K562 (cell line): ENCODE measurements at regions not wholly inside any gene's neighbourhood (a gene's known extent, or its start where the extent isn't known, plus 50 kb on each side); places are given as distances from the start of the nearest gene placed in this dataset.

Source experiments
- ELF2 ChIP-seq: fragments of 250-450 bp; sonication (Bioruptor Pico); IDR thresholded peaks from 2 replicates; pipeline ENCODE4 v1.5.0; 2021; ENCODE audit warnings: mild to moderate bottlenecking
- KHSRP ChIP-seq: fragments of 450-650 bp; IDR thresholded peaks from 2 replicates; pipeline ENCODE4 v1.6.1; 2017
- RBM17 ChIP-seq: fragments of 200-400 bp; formaldehyde crosslinking; IDR thresholded peaks from 2 replicates; pipeline ENCODE4 v1.6.1; 2017; ENCODE audit warnings: low read depth, mild to moderate bottlenecking, low read length, borderline replicate concordance
- TF ChIP-seq, protein P1 (sequence below): sonication (generic); formaldehyde crosslinking; IDR thresholded peaks from 2 replicates; pipeline ENCODE4 v1.8.0; 2022; ENCODE audit warnings: mild to moderate bottlenecking, missing genetic modification reagents
- TF ChIP-seq, protein P2 (sequence below): sonication (generic); formaldehyde crosslinking; IDR thresholded peaks from 2 replicates; pipeline ENCODE4 v1.8.0; 2023; ENCODE audit warnings: mild to moderate bottlenecking, missing genetic modification reagents
- TF ChIP-seq, protein P3 (sequence below): fragments of 450-650 bp; IDR thresholded peaks from 2 replicates; pipeline ENCODE4 v1.7.1; 2018; ENCODE audit warnings: mild to moderate bottlenecking, low read depth; ENCODE audit not compliant: partially characterized antibody
- TF ChIP-seq, protein P4 (sequence below), 2 experiments: fragments of 450-650 bp in 1 of 2; sonication (generic) in 1 of 2; formaldehyde crosslinking in 1 of 2; IDR thresholded peaks; 2 replicates each; pipeline versions ENCODE4 v1.7.1 to v1.9.0; 2016 to 2022; ENCODE audit warnings: inconsistent platforms in 1 of 2, mild to moderate bottlenecking in 1 of 2, missing genetic modification reagents in 1 of 2
- TF ChIP-seq, protein P5 (sequence below): sonication (generic); formaldehyde crosslinking; IDR thresholded peaks from 2 replicates; pipeline ENCODE4 v1.8.1; 2023; ENCODE audit warnings: mild to moderate bottlenecking, missing genetic modification reagents

DNA sequence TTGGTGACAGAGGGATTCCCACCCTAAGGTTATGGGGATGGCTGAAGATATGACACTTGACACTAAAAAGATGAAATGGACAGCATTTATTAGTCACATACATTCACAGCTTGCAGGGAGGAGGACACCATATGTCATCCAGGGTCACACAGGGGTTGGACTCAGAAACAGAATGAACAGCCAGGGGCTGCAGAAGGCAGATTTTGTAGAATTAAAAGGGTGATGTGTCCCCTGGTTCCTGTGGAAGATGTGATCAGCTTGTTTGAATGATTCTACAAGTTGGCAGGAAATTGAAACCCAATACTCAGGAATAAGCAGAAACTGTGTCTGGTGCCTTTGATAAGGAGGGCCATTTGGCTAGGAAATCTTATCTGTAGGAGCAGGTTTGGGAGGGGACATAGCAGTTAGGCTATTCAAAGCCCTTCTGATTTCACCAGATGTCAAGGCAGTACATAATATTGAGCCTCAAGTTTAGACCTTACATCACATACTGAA, 102.3 kb upstream of the GRIN3A start (continued):
- TF ChIP-seq, protein P1, sequence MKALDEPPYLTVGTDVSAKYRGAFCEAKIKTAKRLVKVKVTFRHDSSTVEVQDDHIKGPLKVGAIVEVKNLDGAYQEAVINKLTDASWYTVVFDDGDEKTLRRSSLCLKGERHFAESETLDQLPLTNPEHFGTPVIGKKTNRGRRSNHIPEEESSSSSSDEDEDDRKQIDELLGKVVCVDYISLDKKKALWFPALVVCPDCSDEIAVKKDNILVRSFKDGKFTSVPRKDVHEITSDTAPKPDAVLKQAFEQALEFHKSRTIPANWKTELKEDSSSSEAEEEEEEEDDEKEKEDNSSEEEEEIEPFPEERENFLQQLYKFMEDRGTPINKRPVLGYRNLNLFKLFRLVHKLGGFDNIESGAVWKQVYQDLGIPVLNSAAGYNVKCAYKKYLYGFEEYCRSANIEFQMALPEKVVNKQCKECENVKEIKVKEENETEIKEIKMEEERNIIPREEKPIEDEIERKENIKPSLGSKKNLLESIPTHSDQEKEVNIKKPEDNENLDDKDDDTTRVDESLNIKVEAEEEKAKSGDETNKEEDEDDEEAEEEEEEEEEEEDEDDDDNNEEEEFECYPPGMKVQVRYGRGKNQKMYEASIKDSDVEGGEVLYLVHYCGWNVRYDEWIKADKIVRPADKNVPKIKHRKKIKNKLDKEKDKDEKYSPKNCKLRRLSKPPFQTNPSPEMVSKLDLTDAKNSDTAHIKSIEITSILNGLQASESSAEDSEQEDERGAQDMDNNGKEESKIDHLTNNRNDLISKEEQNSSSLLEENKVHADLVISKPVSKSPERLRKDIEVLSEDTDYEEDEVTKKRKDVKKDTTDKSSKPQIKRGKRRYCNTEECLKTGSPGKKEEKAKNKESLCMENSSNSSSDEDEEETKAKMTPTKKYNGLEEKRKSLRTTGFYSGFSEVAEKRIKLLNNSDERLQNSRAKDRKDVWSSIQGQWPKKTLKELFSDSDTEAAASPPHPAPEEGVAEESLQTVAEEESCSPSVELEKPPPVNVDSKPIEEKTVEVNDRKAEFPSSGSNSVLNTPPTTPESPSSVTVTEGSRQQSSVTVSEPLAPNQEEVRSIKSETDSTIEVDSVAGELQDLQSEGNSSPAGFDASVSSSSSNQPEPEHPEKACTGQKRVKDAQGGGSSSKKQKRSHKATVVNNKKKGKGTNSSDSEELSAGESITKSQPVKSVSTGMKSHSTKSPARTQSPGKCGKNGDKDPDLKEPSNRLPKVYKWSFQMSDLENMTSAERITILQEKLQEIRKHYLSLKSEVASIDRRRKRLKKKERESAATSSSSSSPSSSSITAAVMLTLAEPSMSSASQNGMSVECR (CRISPR knock-in tag) = no peak
- no peak for TF ChIP-seq RBM17
- TF ChIP-seq, protein P2, sequence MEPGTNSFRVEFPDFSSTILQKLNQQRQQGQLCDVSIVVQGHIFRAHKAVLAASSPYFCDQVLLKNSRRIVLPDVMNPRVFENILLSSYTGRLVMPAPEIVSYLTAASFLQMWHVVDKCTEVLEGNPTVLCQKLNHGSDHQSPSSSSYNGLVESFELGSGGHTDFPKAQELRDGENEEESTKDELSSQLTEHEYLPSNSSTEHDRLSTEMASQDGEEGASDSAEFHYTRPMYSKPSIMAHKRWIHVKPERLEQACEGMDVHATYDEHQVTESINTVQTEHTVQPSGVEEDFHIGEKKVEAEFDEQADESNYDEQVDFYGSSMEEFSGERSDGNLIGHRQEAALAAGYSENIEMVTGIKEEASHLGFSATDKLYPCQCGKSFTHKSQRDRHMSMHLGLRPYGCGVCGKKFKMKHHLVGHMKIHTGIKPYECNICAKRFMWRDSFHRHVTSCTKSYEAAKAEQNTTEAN (CRISPR knock-in tag) = no peak
- TF ChIP-seq, protein P3, sequence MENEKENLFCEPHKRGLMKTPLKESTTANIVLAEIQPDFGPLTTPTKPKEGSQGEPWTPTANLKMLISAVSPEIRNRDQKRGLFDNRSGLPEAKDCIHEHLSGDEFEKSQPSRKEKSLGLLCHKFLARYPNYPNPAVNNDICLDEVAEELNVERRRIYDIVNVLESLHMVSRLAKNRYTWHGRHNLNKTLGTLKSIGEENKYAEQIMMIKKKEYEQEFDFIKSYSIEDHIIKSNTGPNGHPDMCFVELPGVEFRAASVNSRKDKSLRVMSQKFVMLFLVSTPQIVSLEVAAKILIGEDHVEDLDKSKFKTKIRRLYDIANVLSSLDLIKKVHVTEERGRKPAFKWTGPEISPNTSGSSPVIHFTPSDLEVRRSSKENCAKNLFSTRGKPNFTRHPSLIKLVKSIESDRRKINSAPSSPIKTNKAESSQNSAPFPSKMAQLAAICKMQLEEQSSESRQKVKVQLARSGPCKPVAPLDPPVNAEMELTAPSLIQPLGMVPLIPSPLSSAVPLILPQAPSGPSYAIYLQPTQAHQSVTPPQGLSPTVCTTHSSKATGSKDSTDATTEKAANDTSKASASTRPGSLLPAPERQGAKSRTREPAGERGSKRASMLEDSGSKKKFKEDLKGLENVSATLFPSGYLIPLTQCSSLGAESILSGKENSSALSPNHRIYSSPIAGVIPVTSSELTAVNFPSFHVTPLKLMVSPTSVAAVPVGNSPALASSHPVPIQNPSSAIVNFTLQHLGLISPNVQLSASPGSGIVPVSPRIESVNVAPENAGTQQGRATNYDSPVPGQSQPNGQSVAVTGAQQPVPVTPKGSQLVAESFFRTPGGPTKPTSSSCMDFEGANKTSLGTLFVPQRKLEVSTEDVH = peak; percentile 53
- TF ChIP-seq ELF2 (CRISPR knock-in tag) = no peak
- TF ChIP-seq, protein P4, sequence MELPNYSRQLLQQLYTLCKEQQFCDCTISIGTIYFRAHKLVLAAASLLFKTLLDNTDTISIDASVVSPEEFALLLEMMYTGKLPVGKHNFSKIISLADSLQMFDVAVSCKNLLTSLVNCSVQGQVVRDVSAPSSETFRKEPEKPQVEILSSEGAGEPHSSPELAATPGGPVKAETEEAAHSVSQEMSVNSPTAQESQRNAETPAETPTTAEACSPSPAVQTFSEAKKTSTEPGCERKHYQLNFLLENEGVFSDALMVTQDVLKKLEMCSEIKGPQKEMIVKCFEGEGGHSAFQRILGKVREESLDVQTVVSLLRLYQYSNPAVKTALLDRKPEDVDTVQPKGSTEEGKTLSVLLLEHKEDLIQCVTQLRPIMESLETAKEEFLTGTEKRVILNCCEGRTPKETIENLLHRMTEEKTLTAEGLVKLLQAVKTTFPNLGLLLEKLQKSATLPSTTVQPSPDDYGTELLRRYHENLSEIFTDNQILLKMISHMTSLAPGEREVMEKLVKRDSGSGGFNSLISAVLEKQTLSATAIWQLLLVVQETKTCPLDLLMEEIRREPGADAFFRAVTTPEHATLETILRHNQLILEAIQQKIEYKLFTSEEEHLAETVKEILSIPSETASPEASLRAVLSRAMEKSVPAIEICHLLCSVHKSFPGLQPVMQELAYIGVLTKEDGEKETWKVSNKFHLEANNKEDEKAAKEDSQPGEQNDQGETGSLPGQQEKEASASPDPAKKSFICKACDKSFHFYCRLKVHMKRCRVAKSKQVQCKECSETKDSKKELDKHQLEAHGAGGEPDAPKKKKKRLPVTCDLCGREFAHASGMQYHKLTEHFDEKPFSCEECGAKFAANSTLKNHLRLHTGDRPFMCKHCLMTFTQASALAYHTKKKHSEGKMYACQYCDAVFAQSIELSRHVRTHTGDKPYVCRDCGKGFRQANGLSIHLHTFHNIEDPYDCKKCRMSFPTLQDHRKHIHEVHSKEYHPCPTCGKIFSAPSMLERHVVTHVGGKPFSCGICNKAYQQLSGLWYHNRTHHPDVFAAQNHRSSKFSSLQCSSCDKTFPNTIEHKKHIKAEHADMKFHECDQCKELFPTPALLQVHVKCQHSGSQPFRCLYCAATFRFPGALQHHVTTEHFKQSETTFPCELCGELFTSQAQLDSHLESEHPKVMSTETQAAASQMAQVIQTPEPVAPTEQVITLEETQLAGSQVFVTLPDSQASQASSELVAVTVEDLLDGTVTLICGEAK (IDR thresholded peaks at IDR 0.05) = no peak
- TF ChIP-seq, protein P4 (CRISPR knock-in tag; IDR thresholded peaks at IDR 0.05) = no peak
- TF ChIP-seq KHSRP = peak; percentile 91
- TF ChIP-seq, protein P5, sequence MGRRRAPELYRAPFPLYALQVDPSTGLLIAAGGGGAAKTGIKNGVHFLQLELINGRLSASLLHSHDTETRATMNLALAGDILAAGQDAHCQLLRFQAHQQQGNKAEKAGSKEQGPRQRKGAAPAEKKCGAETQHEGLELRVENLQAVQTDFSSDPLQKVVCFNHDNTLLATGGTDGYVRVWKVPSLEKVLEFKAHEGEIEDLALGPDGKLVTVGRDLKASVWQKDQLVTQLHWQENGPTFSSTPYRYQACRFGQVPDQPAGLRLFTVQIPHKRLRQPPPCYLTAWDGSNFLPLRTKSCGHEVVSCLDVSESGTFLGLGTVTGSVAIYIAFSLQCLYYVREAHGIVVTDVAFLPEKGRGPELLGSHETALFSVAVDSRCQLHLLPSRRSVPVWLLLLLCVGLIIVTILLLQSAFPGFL (CRISPR knock-in tag) = no peak
